NCI-H2196 (cell line): ENCODE measurements at regions not wholly inside any gene's neighbourhood (a gene's known extent, or its start where the extent isn't known, plus 50 kb on each side); places are given as distances from the start of the nearest gene placed in this dataset.
"Not testable (repeated sequence)": the region's sequence is repeated elsewhere in the genome, so short reads cannot be mapped to it uniquely, and the experiment has no call there.

Source experiments
- DNase-seq: peaks from one replicate; lab custom pipeline; 2025; ENCODE audit not compliant: unreplicated experiment; lab: John Stamatoyannopoulos, UW

DNA sequence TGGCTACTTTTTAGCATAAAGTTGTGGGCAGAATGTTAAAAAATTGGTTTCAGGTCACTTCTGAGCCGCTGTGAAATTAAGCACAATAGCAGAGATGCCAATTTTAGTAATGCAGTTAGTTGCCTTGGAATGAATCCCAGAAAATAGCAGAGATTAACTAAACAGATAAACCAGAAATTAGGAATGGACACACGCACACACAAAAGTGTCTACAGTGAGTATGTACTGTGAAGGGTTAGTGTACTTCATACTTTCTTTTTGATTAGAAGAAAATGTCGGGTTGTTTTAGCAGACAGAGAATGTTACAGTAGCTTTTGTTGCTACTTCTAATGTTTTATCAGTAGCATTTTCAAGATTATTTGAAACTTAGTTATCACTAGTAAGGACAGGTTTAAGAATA is 106.7 kb downstream of the LEPR start:
- no peak for DNase-seq

- no peak for DNase-seq
These were observed 107.4 kb downstream of the LEPR start for GRCh38 chr1:65527707-65528503.

- no peak for DNase-seq
These were observed 111.6 kb downstream of the LEPR start for GRCh38 chr1:65531972-65532570.

GRCh38 chr1:65535981-65536380 is 115.5 kb downstream of the LEPR start:
- DNase-seq: no peak

DNA sequence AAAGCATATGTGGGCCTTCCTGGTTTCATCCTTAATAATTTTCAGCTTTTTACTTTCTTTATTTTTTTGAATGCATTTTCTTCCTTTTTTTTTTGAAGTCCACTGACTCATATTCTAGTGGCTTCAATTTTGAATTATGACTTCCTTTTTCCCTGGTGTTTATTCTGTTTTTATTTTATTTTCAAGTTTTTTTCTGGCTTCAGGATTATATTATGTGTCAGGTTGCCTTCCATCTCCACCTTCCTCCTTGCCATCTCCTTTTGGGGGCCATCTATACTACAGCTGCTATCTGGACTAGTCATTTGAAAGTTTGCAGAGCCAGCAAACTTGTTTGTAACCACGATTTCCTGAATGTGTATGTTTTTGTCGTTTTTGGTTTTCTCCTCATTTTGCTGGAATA is 117.6 kb downstream of the LEPR start:
- DNase-seq: no peak

DNA sequence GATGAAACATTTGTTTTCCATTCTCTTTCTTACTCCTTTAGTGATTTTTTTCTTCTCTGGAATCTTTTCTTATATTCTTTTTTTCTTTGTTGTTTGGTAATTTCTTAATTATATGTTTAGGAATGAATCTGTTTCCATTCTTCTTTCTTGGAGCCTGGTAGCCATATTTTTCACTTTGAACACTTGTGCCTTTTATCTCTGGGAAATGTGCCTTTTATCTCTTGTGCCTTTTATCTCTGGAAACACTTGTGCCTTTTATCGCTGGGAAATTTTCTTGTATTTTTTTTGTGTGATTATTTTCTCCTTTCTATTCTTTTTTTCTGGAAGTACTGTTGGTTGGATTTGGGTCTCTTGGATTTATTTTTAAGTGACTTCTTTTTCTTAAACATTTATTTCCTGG is 118.2 kb downstream of the LEPR start:
- no peak for DNase-seq

DNA sequence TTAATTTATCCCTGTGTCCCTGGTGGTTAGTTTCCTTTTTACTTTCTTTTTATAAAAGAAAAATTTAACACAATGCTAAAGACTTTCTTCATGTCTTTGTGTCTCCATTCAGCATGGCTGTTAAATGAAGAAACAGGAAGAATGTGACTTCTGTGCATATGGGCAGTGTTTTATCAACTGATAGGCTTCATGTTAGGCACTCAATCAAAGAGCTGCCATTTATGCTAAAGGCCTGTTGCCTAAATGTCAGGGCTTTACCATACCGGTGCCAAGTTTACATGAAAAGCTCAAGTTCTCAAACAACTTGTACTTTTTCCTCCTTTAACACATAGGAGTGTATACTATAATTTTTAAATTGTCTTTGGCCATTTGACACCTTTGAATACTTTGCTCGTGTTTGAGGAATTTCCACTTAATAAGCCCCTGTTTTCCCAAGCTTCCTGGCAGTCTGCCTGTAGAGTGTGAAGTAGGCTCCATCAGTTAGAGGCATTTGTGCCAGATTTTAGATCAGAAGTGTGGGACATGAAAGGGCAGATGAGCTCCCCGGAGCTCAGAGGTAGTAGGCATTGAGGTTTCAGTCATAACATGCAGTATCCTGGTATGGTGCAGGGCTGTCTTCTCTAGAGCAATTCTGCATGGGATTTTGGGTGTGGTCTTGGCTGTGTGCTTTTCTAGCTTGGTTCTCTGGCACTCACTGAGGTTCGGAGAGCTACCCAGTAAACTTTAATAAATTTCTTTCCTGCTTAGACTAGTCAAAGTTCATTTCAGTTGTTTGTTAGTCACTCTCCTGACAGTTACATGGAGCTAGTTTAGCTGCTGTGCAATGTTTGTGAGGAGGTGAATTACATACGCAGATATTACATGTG is 119.0 kb downstream of the LEPR start:
- DNase-seq: no peak

DNA sequence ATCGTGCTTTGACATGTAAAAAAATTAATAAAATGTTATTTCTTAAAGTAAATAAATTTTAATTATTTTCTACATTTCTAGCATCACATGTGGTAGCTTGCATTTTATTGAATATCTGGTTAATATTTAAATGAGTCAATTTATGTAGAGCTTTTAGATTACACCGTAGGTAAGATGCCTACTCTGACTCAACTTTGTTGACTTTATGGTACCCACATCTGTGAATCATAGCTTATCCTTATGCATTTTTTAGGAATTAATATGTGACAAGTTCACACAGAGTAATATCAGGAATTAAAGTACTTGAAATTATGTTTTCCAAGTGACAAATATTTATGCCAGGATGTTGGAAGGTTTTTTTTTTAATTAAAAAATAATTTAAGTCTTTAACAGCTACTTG is 120.7 kb downstream of the LEPR start:
- no peak for DNase-seq

- no peak for DNase-seq
These were observed 121.4 kb downstream of the LEPR start for GRCh38 chr1:65541865-65542264.

DNA sequence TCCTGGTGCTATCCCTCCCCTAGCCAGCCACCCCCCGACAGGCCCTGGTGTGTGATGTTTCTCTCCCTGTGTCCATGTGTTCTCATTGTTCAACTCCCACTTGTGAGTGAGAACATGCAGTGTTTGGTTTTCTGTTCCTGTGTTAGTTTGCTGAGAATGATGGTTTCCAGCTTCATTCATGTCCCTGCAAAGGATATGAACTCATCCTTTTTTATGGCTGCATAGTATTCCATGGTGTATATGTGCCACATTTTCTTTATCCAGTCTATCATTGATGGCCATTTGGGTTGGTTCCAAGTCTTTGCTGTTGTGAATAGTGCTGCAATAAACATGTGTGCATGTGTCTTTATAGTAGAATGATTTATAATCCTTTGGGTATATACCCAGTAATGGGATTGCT is 122.1 kb downstream of the LEPR start:
- DNase-seq: not testable (repeated sequence)

DNA sequence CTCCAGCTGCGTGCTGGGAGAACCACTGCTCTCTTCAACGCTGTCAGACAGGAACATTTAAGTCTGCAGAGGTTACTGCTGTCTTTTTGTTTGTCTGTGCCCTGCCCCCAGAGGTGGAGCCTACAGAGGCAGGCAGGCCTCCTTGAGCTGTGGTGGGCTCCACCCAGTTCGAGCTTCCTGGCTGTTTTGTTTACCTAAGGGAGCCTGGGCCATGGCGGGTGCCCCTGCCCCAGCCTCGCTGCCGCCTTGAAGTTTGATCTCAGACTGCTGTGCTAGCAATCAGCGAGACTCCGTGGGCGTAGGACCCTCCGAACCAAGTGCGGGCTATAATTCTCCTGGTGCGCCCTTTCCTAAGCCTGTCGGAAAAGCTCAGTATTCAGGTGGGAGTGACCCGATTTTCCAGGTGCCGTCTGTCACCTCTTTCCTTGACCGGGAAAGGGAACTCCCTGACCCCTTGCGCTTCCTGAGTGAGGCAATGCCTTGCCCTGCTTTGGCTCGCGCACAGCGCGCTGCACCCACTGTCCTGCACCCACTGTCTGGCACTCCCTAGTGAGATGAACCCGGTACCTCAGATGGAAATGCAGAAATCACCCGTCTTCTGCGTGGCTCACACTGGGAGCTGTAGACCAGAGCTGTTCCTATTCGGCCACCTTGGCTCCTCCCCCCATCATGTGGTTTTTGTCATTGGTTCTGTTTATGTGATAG is 130.0 kb downstream of the LEPR start:
- DNase-seq: not testable (repeated sequence)

GRCh38 chr1:65552484-65552883 is 132.0 kb downstream of the LEPR start:
- not testable (repeated sequence) for DNase-seq

GRCh38 chr1:65554086-65554764 is 133.8 kb downstream of the LEPR start:
- not testable (repeated sequence) for DNase-seq

GRCh38 chr1:65554829-65555228 is 134.4 kb downstream of the LEPR start:
- no peak for DNase-seq

DNA sequence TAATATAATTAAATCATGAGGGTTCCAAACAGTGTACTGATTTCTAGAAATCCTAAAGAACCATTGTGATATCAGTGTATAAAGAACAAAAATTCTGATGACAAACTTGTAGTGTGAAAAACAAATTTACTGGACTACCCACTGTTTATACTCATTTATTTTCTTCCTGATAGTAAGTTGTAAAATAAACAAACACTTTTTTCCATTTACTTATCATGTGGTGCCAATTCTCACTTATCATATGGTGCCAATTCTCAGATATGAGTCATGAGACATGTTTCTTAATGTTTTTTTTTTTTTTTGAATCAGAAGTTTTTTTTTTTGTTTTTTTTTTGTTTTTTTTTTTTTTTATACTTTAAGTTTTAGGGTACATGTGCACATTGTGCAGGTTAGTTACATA is 137.7 kb downstream of the LEPR start:
- DNase-seq: no peak

DNA sequence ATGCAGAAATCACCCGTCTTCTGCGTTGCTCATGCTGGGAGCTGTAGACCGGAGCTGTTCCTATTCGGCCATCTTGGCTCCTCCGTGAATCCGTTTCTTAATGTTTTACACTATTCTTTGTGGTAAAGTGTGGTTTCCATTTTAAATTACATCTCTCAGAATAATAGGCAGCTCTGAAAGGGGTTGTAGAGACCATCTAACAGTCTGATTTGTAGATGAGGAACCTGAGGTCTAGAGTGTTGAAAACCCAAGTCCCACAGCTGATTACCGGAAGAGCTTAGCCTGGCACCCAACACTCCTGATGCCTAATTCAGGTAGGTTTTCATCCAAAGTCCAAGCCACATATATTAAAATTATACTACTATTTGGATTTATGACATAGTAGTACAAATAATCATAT is 144.0 kb downstream of the LEPR start:
- DNase-seq: no peak

GRCh38 chr1:65568285-65568684 is 147.8 kb downstream of the LEPR start:
- no peak for DNase-seq

GRCh38 chr1:65572701-65573421 is 152.4 kb downstream of the LEPR start:
- DNase-seq: no peak

DNA sequence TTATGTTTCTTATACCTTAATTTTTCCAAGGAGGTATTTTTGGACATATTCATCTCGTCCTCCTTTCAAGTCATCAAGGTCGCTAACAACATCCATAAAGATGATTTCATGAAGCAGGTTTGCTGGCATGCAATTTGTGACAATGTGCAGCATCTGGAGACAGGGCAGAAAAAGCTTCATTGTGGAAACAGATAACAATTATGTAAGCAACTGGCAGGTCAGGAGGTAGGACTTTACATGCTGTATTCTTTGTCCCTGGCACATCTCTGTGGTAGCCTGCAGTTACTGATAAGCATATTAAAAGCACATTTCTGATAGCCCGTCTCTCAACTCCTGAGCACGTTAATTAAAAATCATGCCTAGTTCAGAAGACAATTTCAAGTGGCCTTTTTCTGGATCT is 156.8 kb downstream of the LEPR start:
- no peak for DNase-seq

GRCh38 chr1:65577982-65578381 is 157.5 kb downstream of the LEPR start:
- not testable (repeated sequence) for DNase-seq
